ENCODE measurements at regions not wholly inside any gene's neighbourhood (a gene's known extent, or its start where the extent isn't known, plus 50 kb on each side); places are given as distances from the start of the nearest gene placed in this dataset.

DNA sequence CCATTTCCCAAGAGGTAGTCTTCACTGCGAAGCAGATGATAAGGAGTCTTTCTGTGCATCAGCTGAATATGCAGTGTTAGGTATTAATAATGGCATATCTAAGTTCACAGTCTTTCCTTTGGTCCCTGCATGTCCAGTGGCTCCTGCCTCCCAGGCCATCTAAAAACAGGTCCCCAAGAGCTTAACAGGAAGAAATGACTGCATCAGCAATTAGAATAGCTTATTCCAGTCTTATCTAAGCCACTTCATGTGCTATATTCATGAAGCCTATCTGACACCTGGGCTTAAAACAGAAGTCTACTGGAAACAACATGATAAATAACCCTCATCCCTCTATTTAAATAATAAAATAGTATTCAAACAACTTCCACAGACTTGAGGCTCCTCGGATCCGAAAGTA, 346.1 kb upstream of the ERCC4 start:
- H3K9me3 ChIP-seq (replicated peaks in 1 of 11), result peaks cover 0 to 10% (median 8%) of the 10 kb centered on the region in 11 experiments; a peak in 11 of 22 replicates
- H3K27me3 ChIP-seq, result no peaks in the 10 kb centered on the region
- no peaks in the 10 kb centered on the region for H3K36me3 ChIP-seq
- no peak for TF ChIP-seq Cebpa-rat (IDR thresholded peaks at IDR 0.05)
- H3K9ac ChIP-seq, result no peak overlapping the region
- no peaks in the 10 kb centered on the region; a peak in 1 of 22 replicates for H4K20me1 ChIP-seq
- H3K4me1 ChIP-seq, result no peaks in the 10 kb centered on the region
- no peak overlapping the region for H3K4me2 ChIP-seq
- no peak overlapping the region for H3K27ac ChIP-seq
- H3K4me3 ChIP-seq, result no peak overlapping the region

DNA sequence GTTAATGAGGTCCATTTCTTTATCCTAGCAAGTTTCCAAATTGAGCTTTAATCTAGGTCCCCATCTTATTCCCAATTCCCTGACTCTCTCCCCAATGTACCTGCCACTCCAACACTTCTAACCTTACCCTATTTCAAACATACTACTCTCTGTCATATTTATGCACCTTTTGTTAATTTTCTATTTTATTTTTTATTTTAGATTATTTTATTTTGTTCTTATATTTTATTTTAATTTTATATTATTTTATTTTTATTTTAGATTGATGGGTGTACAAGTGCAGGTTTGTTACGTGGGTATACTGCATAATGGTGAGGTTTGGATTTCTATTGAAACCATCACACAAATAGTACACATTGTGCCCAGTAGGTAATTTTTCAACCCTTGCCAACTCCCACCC, 333.9 kb upstream of the ERCC4 start:
- Histone ChIP-seq H3K4me2 (no peak overlapping the region), H3K4me1 (no peaks in the 10 kb centered on the region), H3K9me3 (replicated peaks in 1 of 11) (no peaks in the 10 kb centered on the region), H3K36me3 (no peaks in the 10 kb centered on the region), H3K4me3 (no peak overlapping the region), H3K9ac (no peak overlapping the region), H3K27me3 (no peaks in the 10 kb centered on the region), H4K20me1 (no peaks in the 10 kb centered on the region), H3K27ac (no peak overlapping the region)
- TF ChIP-seq Cebpa-rat (IDR thresholded peaks at IDR 0.05), result no peak

DNA sequence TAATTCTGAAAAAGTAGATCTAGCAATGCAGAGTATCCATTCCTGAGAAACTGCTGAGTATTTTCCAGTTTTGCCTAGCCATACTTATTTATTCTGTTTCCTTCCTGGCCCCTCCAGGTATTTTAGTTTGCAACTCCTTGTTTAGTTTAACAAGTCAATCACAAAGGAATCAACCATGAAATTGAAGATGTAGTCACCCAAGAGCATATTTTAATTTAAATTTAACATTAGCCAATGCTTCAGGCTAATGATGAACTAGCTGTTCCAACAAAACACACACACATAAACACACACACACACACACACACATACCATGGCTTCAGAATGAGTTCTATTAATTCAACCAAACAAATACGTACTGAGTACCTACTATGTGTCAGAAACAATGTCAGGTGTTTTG, 332.8 kb upstream of the ERCC4 start:
- TF ChIP-seq Cebpa-rat (IDR thresholded peaks at IDR 0.05), result no peak
- Histone ChIP-seq H3K4me3 (no peak overlapping the region), H3K27me3 (no peaks in the 10 kb centered on the region), H3K27ac (no peak overlapping the region), H3K4me2 (no peak overlapping the region), H4K20me1 (no peaks in the 10 kb centered on the region), H3K36me3 (no peaks in the 10 kb centered on the region), H3K4me1 (no peaks in the 10 kb centered on the region), H3K9me3 (replicated peaks in 1 of 11) (no peaks in the 10 kb centered on the region), H3K9ac (no peak overlapping the region)

DNA sequence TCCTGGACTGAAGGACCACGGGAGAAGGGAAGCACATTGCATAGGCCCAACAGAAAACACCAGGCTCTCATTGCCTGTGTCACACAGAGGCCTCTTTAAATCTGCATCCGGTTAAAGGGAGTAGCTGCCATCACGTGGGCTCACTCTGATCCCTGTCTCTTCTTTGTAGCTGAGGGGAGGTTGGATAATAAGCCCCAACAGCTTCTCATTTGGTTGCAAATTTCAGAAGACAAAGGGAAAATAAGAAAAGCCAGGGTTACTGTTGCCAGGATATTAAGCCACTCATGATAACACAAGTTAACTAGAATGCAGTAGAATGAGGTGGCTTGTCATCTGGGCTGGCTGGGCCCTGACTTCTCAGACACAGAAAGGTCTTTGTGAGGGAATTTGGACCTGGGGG, 325.1 kb upstream of the ERCC4 start:
- Histone ChIP-seq H3K27ac (no peak overlapping the region), H3K36me3 (no peaks in the 10 kb centered on the region), H3K27me3 (no peaks in the 10 kb centered on the region), H3K4me1 (no peaks in the 10 kb centered on the region), H3K9me3 (replicated peaks in 1 of 11) (no peaks in the 10 kb centered on the region), H3K4me3 (no peak overlapping the region), H3K9ac (no peak overlapping the region), H4K20me1 (no peaks in the 10 kb centered on the region), H3K4me2 (no peak overlapping the region)
- TF ChIP-seq Cebpa-rat (IDR thresholded peaks at IDR 0.05), result no peak

DNA sequence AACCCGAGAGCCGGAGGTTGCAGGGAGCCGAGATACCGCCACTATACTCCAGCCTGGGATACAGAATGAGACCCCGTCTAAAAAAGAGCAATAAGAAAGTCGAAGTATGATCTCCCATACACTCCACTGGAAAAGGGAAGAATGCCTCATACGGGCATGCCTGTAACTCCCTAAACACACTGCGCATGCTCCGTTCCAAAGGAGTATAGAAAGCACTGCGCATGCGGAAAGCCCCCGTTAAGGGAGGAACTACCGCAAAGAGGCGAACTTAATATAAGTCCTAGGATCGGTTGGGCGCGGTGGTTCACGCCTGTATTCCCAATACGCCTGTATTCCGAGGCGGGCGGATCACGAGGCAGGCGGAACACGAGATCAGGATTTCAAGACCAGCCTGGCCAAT, 313.1 kb upstream of the ERCC4 start:
- peaks cover 0 to 22% (median 9%) of the 10 kb centered on the region in 11 experiments; a peak in 14 of 22 replicates for H3K9me3 ChIP-seq (replicated peaks in 1 of 11)
- no peak overlapping the region for H3K4me3 ChIP-seq
- no peaks in the 10 kb centered on the region for H3K27me3 ChIP-seq
- no peaks in the 10 kb centered on the region for H4K20me1 ChIP-seq
- H3K36me3 ChIP-seq, result no peaks in the 10 kb centered on the region
- no peak for TF ChIP-seq Cebpa-rat (IDR thresholded peaks at IDR 0.05)
- no peaks in the 10 kb centered on the region for H3K4me1 ChIP-seq
- H3K4me2 ChIP-seq, result no peak overlapping the region
- no peak overlapping the region for H3K9ac ChIP-seq
- H3K27ac ChIP-seq, result no peak overlapping the region

DNA sequence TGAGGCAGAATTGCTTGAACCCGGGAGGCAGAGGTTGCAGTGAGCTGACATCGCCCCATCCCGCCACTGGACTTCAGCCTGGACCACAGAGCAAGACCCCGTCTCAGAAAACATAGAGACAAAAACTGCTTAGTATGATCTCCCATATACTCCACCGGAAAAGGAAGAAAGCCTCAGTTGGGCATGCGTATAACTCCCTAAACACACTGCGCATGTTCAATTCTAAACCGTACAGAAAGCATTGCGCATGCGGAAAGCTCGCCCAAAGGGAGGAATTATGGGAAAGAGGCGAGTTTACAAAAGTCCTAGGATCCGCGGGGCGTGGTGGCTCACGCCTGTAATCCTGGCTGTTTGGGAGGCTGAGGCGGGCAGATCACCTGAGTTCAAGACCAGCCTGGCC, 312.7 kb upstream of the ERCC4 start:
- Histone ChIP-seq H4K20me1 (no peaks in the 10 kb centered on the region), H3K9ac (no peak overlapping the region), H3K9me3 (replicated peaks in 1 of 11) (peaks cover 0 to 22% (median 9%) of the 10 kb centered on the region in 11 experiments; a peak in 14 of 22 replicates), H3K36me3 (no peaks in the 10 kb centered on the region), H3K4me1 (no peaks in the 10 kb centered on the region), H3K27me3 (no peaks in the 10 kb centered on the region), H3K27ac (no peak overlapping the region), H3K4me3 (no peak overlapping the region), H3K4me2 (no peak overlapping the region)
- TF ChIP-seq Cebpa-rat (IDR thresholded peaks at IDR 0.05), result no peak

DNA sequence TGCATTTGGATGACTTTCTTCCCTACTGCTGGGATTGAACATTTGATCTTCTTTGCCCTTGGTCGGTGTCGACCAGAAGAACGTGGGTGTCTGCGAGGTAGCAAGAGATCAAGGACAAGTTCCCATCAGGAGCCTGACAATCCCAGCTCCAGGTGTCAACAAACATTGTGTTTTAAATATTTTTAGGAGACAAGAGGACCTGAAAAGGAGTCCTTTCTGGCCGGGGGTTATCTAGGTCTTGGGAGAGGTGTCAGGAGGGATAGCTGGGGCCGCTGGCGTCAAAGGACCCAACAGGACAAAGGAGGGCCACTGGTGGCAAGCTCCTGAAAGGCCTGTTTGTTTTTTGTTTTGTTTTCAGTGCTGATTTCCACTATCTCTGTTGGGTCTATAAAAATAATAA, 308.4 kb upstream of the ERCC4 start:
- no peak for TF ChIP-seq Cebpa-rat (IDR thresholded peaks at IDR 0.05)
- no peaks in the 10 kb centered on the region for H4K20me1 ChIP-seq
- H3K27me3 ChIP-seq, result no peaks in the 10 kb centered on the region
- peaks cover 0 to 13% (median 7%) of the 10 kb centered on the region in 11 experiments; a peak in 12 of 22 replicates for H3K9me3 ChIP-seq (replicated peaks in 1 of 11)
- no peak overlapping the region for H3K4me3 ChIP-seq
- no peaks in the 10 kb centered on the region for H3K4me1 ChIP-seq
- H3K36me3 ChIP-seq, result no peaks in the 10 kb centered on the region
- no peak overlapping the region for H3K9ac ChIP-seq
- H3K4me2 ChIP-seq, result no peak overlapping the region
- H3K27ac ChIP-seq, result no peak overlapping the region

DNA sequence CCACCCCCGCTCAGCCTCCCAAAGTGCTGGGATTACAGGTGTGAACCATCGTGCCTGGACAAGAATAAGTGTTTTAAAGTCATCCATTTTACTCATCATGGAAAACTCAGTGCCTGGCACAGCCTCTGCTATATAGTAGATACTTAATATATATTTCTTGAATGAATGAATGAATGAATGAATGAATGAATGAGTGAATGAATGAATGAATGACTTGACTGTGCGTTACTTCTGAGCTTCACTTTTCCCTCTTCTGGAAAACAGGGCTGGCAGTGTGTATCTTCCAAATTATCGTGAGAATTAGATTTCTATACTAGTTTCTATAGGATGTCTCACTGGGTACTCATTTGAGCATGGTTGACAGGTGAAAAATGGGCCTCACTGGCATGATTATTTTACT, 307.3 kb upstream of the ERCC4 start:
- Histone ChIP-seq H3K4me3 (no peak overlapping the region), H3K27me3 (no peaks in the 10 kb centered on the region), H4K20me1 (no peaks in the 10 kb centered on the region), H3K4me1 (no peaks in the 10 kb centered on the region), H3K9ac (no peak overlapping the region), H3K4me2 (no peak overlapping the region), H3K27ac (no peak overlapping the region), H3K36me3 (no peaks in the 10 kb centered on the region), H3K9me3 (replicated peaks in 1 of 11) (peaks cover 0 to 2% (median 0%) of the 10 kb centered on the region in 11 experiments; a peak in 1 of 22 replicates)
- no peak for TF ChIP-seq Cebpa-rat (IDR thresholded peaks at IDR 0.05)

DNA sequence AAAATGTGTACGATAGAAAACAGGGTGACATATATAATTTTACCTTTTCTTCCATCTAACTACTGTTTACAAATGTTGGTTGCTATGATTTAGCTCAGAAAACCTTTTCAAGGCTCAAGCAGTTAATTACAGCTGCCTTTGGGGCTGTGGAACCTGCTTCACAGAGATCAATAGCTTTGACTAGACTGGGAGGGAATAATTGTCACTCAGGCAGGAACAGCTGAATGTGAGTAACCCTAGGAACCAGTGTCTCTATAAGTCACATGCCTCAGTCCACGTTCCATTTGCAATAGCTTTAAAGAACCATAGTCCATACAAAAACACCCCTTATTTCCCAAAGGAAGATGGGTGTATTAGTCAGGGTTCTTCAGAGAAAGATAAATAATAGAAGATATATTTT, 306.8 kb upstream of the ERCC4 start:
- TF ChIP-seq Cebpa-rat (IDR thresholded peaks at IDR 0.05), result no peak
- H3K9ac ChIP-seq, result no peak overlapping the region
- no peak overlapping the region for H3K27ac ChIP-seq
- no peaks in the 10 kb centered on the region for H3K36me3 ChIP-seq
- H3K27me3 ChIP-seq, result no peaks in the 10 kb centered on the region
- H4K20me1 ChIP-seq, result no peaks in the 10 kb centered on the region
- H3K4me3 ChIP-seq, result no peak overlapping the region
- no peak overlapping the region for H3K4me2 ChIP-seq
- H3K9me3 ChIP-seq (replicated peaks in 1 of 11), result no peaks in the 10 kb centered on the region
- H3K4me1 ChIP-seq, result no peaks in the 10 kb centered on the region

DNA sequence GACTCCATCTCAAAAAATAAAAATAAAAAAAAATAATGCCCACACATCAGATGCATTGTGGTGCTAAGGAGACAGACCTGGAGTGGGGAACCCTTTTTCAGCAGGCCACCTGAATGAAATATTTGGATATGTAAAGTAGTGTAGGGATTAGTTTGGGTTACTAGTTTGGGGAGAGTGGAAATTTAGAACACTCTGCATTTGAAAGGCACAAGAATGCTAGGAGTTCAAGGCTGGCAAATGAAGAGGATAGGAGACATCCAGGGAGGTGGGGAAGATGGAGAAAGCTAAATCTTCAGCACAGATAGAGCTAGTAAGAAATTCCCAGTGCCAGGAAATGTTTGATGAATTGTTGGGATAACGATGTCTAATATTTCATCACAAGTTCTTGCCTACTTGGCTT, 298.3 kb upstream of the ERCC4 start:
- Histone ChIP-seq H3K27ac (no peak overlapping the region), H3K27me3 (no peaks in the 10 kb centered on the region), H4K20me1 (no peaks in the 10 kb centered on the region), H3K9ac (no peak overlapping the region), H3K36me3 (no peaks in the 10 kb centered on the region), H3K4me2 (no peak overlapping the region), H3K4me1 (no peaks in the 10 kb centered on the region), H3K4me3 (no peak overlapping the region), H3K9me3 (replicated peaks in 1 of 11) (peaks cover 0 to 7% (median 0%) of the 10 kb centered on the region in 11 experiments; a peak in 2 of 22 replicates)
- no peak for TF ChIP-seq Cebpa-rat (IDR thresholded peaks at IDR 0.05)

DNA sequence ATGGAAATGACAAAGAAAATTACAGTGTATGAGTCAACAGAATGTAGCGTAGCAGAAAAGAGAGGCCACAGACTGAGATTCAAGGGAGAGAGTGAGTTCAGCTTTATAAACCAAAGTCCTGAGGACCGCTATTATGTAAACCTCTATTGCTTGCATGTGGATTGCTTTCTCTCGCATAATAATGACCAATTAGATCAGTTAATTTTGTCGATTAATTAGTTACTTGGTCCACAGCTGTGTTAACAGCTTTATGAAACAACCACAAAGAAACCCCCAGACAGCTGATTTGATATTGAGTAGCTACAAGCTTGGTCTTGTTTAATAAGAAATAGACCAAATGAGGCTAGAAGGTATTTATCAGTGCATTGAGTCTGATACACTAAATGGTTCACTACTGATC, 291.8 kb upstream of the ERCC4 start:
- Histone ChIP-seq H3K4me3 (no peak overlapping the region), H3K9me3 (replicated peaks in 1 of 11) (no peaks in the 10 kb centered on the region), H3K27me3 (no peaks in the 10 kb centered on the region), H3K27ac (no peak overlapping the region), H3K4me1 (no peaks in the 10 kb centered on the region), H3K36me3 (no peaks in the 10 kb centered on the region), H3K4me2 (no peak overlapping the region), H3K9ac (no peak overlapping the region), H4K20me1 (no peaks in the 10 kb centered on the region)
- no peak for TF ChIP-seq Cebpa-rat (IDR thresholded peaks at IDR 0.05)

All from BLaER1 treated with 17β-estradiol and CSF1 and Interleukin-3, amounts not matched to agents 10 nM and 100 nM (cell line).